T-helper 17 cell (primary cell): ENCODE measurements at regions not wholly inside any gene's neighbourhood (a gene's known extent, or its start where the extent isn't known, plus 50 kb on each side); places are given as distances from the start of the nearest gene placed in this dataset.

Source experiments
- ATAC-seq: fragments of 150-1000 bp; cut with Tn5 transposase; 2 replicates; pipeline ENCODE4 v1.10.0; 2021; ENCODE audit warnings: mild to moderate bottlenecking, moderate library complexity
- DNase-seq, 3 donors: peaks; one replicate each; pipeline versions ENCODE4 v3.0.0 to v3.0.0-alpha.2; 2020 to 2021
- H3K9me3 ChIP-seq: one replicate; pipeline ENCODE4 v1.7.0; 2013; ENCODE audit warnings: low read length, mild to moderate bottlenecking; ENCODE audit not compliant: control insufficient read depth, poor library complexity, severe bottlenecking
- H3K27ac Mint-ChIP-seq: one replicate; pipeline ENCODE4 v1.8.0; 2022; ENCODE audit warnings: mild to moderate bottlenecking, moderate library complexity, mixed read lengths
- H3K27me3 Mint-ChIP-seq: one replicate; pipeline ENCODE4 v1.8.0; 2022; ENCODE audit warnings: mixed read lengths
- H3K36me3 Mint-ChIP-seq: one replicate; pipeline ENCODE4 v1.8.0; 2022; ENCODE audit warnings: low read depth, mixed read lengths
- H3K4me1 Mint-ChIP-seq: one replicate; pipeline ENCODE4 v1.8.0; 2022; ENCODE audit warnings: mild to moderate bottlenecking, mixed read lengths
- H3K4me3 Mint-ChIP-seq: one replicate; pipeline ENCODE4 v1.8.0; 2022; ENCODE audit warnings: mild to moderate bottlenecking, moderate library complexity, mixed read lengths

DNA sequence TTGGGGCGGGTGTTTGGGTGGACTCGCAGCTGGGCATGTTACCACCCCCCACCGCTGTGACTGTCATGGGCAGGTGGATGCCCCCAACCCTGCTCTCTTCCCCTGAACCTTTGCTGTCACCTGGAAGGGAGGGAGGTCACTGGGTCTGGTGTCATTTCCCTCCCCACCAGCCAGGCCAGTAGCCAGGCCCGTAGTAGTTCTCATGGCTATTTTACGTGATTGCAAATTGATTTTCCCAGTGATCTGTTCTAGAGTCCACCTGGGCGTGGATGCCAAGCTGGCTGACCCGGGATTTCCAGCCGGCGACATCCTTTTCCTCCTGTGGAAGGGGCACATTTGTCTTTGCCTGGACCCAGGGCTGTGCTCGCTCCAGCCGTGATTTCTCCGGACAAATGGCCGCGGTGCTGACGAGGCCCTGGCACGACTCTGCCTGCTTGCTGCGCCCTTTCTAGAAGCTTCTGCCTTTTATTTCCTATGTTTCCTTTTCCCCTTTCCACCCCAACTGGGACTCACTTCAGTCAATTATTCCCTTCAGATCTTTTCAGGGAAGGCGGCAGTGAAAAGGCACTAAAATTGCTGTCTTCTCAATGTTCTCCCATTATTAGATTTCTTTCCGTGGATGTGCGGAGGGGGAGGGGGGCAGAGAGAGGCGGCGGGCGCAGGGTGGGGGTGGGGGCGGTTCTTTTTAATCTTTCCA, 226.9 kb upstream of the CIBAR2 start:
- H3K27ac Mint-ChIP-seq = no peak overlapping the region
- H3K27me3 Mint-ChIP-seq = peaks cover 46% of the 10 kb centered on the region
- H3K4me1 Mint-ChIP-seq = peaks cover 13% of the 10 kb centered on the region

DNA sequence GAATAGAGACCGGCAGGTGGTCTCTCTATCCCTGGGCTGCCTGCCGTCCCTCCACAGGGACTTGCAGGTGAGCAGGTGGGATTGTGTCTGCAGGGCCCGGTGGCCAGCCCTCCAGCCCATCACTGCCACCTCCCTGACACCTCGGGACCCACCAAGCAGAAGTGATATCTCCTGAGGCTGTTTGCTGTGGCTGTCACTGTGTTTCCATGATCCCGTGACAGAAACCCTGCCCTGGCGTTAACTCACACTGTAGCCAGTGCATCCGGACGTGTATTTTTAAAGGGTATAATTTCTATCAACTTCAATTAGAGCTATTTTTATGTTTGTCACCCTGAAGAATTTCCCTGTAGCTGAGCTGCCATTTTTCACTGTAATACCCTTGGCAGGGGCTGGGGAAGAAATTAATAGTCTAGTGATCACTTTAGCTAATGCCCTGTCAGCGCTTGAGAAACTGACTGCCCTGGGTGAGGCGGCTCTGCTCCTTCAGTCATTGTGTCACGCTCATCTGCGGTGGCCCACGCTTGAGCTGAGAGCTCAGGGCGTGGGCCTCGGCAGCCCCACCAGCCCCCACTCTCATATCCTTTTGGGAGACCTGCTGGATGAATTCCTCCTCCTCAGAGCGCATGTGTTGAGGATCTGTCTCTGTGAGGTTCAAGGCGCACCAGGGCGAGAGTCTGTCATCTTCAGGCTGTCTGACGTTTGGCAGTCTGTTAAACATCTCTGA, 229.9 kb upstream of the CIBAR2 start:
- H3K9me3 ChIP-seq = no peaks in the 10 kb centered on the region
- Mint-ChIP-seq H3K4me3 (no peak overlapping the region), H3K36me3 (no peaks in the 10 kb centered on the region), H3K4me1 (peaks cover 2% of the 10 kb centered on the region), H3K27ac (no peak overlapping the region), H3K27me3 (peaks cover 33% of the 10 kb centered on the region)
- DNase-seq (no peak), ATAC-seq (no peak)

More for the DNA sequence above, 226.9 kb upstream of the CIBAR2 start:
- no peak for ATAC-seq
- DNase-seq = no peak
- H3K9me3 ChIP-seq = no peaks in the 10 kb centered on the region
- no peak overlapping the region for H3K4me3 Mint-ChIP-seq
- H3K36me3 Mint-ChIP-seq = no peaks in the 10 kb centered on the region

DNA sequence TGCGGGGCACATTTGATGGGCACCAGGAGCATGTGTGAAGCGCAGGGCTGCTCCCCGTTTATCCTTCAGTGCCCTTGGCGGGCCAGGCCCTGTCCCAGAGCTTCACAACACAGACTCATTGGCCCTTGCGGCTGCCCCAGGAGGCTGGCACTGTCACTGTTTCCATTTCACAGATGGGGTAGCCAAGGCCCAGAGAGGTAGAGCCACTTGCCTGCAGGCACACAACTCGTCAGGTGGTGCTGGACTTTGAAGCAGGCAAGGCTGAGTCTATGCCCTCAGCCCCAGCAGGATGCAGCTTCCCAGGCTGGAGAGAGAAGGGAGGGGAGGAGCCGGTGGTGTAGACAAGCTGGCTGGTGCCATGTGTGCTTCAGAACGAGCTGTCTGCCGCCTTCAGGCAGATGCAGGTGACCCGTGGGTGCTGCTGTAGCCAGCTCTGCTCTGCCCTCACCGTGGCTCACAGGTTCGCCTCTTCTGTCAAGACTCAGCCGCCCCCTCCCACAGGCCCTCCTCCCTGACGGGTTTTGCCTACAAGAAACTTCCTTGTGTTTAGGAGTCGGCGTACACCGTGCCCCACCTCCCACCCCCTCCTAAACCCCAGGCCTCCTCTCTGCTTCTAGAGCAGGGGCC, 232.3 kb upstream of the CIBAR2 start:
- Mint-ChIP-seq H3K27me3 (peaks cover 19% of the 10 kb centered on the region), H3K4me1 (peaks cover 2% of the 10 kb centered on the region), H3K36me3 (no peaks in the 10 kb centered on the region), H3K4me3 (no peak overlapping the region), H3K27ac (no peak overlapping the region)
- DNase-seq (no peak), ATAC-seq (no peak)
- H3K9me3 ChIP-seq = no peaks in the 10 kb centered on the region

DNA sequence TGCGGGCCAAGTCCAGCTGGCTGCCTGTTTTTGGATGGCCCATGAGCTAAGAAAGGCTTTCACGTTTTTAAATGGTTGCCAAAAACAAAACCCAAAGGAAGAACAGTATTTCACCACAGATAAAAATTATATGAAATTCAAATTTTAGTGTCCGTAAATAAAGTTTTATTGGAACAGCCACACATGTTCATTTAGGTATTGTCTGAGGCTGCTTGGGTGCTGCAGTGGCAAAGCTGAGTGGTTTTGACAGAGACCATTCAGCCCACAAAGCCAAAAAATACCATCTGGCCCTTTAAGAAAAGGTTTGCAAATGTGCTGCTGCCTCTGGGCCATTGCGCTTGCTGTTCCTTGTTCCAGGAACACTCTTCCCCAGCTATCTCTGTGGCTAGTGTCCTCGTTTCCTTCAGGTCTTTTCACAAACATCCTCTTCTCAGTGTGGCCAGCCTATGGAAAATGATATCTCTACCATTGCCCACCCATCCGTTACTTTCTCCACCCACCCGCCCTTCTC, 232.9 kb upstream of the CIBAR2 start:
- H3K27ac Mint-ChIP-seq = no peak overlapping the region
- H3K9me3 ChIP-seq = no peaks in the 10 kb centered on the region

DNA sequence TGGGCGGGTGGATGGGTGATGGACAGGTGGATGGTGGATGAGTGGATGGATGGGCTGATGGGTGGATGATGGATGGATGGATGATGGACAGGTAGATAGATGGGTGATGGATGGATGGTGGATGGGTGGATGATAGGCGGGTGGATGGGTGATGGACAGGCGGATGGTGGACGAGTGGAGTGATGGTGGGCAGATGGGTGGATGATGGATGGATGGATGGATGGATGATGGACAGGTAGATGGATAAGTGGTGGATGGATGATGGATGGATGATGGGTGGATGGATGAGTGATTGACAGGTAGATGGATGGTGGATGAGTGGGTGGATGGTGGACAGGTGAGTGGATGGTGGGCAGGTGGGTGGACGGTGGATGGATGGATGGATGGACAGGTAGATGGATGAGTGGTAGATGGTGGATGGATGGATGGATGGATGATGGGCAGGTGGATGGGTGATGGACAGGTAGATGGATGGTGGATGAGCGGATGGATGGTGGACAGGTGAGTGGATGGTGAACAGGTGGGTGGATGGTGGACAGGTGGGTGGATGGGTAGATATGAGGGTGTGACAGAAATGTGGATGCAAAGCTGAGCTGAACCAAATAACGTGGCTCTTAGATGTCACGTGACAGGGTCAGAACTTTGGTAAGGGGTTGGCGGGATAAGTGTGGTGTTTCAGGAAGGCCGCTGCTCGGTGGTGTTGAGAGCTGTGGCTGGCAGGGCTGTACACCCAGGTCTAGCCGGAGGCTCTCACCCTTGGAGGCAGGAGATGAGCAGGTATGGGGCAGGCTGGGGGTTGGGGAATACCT, 234.3 kb upstream of the CIBAR2 start:
- DNase-seq (no peak), ATAC-seq (no peak)
- Mint-ChIP-seq H3K27me3 (peaks cover 15% of the 10 kb centered on the region), H3K36me3 (no peaks in the 10 kb centered on the region), H3K4me1 (peaks cover 2% of the 10 kb centered on the region), H3K27ac (no peak overlapping the region), H3K4me3 (no peak overlapping the region)
- H3K9me3 ChIP-seq = no peaks in the 10 kb centered on the region

More for the DNA sequence above, 232.9 kb upstream of the CIBAR2 start:
- DNase-seq = no peak
- Mint-ChIP-seq H3K4me1 (peaks cover 2% of the 10 kb centered on the region), H3K4me3 (no peak overlapping the region), H3K36me3 (no peaks in the 10 kb centered on the region), H3K27me3 (peaks cover 15% of the 10 kb centered on the region)
- no peak for ATAC-seq

DNA sequence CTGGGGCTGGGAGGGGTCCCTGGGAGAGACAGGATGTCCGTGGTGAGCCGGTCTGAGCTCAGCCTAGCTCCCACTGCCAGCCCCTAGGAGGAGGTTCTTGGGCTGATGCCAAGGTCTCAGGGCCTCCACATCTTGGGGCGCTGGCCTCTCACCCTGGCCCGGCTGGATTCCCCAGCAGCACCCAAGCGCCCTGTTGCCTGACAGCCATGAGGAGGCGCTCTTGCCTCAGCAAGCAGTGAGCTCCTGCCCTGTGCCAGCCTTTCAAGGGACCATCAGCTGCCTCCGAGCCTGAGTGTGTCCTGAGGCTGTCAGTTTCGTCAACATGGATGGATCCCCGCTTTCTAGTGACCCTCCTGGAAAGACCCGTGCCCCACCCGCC, 234.9 kb upstream of the CIBAR2 start:
- no peaks in the 10 kb centered on the region for H3K9me3 ChIP-seq
- H3K27me3 Mint-ChIP-seq = peaks cover 10% of the 10 kb centered on the region
- H3K4me3 Mint-ChIP-seq = no peak overlapping the region
- peaks cover 2% of the 10 kb centered on the region for H3K4me1 Mint-ChIP-seq
- H3K36me3 Mint-ChIP-seq = no peaks in the 10 kb centered on the region
- no peak overlapping the region for H3K27ac Mint-ChIP-seq
- ATAC-seq (no peak), DNase-seq (no peak)

DNA sequence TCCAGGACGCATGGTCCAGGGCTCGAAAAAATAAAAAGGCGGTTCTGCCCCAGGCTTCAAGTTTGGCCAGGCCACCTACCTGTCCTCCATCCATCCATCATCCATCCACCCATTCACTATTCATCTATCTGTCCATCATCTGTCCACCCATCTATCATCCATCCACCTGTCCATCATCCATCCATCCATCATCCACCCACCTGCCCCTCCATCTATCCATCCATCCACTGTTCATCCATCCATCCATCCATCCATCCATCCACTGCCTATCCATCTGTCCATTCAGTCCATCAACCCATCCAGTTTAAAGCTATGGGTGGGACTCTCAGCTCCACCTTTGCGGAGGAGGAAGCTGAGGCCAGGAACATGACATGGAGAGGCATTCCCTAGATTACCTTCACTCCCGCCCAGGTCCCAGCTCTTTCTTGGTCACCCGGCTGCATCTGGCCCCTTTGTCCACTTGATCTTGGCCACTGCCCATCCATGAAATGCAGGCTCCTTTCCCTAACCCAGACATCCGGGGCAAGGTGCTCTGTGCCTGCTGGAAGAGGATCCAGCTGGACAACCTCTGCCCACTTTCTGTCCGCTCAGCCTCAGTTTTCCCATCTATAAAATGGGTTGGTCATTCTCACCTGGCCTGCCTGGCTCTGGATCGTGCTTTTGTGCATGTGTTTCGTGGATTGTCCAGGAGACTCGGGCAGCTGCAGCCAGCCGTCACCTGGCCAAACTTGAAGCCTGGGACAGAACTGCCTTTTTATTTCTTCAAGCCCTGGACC, 236.0 kb upstream of the CIBAR2 start:
- Mint-ChIP-seq H3K4me1 (peaks cover 2% of the 10 kb centered on the region), H3K27me3 (peaks cover 6% of the 10 kb centered on the region), H3K36me3 (no peaks in the 10 kb centered on the region), H3K27ac (no peak overlapping the region), H3K4me3 (no peak overlapping the region)
- DNase-seq (no peak), ATAC-seq (no peak)
- no peaks in the 10 kb centered on the region for H3K9me3 ChIP-seq

DNA sequence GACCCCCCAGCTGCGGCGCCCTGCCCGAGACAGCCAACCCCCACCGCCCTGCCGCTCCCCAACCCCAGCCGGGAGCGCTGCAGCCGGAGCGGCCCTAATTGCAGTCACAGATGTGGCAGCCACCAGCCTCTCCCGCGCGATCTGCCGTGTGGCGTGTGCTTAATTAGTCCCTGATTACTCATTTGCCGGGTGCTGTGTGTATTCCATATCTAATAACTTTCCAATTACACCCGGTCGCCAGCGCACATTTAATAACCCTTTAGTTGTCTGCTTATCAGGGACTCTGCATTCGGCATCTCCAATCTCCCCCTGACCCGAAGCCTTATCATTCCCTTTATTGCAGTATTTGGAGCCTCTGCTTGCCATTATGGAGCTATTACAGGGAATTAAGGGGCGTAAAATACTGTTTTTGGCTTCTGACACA, 236.7 kb upstream of the CIBAR2 start:
- Mint-ChIP-seq H3K4me3 (no peak overlapping the region), H3K27me3 (peaks cover 4% of the 10 kb centered on the region), H3K4me1 (peaks cover 2% of the 10 kb centered on the region), H3K27ac (no peak overlapping the region), H3K36me3 (no peaks in the 10 kb centered on the region)
- no peaks in the 10 kb centered on the region for H3K9me3 ChIP-seq
- no peak for DNase-seq
- no peak for ATAC-seq

DNA sequence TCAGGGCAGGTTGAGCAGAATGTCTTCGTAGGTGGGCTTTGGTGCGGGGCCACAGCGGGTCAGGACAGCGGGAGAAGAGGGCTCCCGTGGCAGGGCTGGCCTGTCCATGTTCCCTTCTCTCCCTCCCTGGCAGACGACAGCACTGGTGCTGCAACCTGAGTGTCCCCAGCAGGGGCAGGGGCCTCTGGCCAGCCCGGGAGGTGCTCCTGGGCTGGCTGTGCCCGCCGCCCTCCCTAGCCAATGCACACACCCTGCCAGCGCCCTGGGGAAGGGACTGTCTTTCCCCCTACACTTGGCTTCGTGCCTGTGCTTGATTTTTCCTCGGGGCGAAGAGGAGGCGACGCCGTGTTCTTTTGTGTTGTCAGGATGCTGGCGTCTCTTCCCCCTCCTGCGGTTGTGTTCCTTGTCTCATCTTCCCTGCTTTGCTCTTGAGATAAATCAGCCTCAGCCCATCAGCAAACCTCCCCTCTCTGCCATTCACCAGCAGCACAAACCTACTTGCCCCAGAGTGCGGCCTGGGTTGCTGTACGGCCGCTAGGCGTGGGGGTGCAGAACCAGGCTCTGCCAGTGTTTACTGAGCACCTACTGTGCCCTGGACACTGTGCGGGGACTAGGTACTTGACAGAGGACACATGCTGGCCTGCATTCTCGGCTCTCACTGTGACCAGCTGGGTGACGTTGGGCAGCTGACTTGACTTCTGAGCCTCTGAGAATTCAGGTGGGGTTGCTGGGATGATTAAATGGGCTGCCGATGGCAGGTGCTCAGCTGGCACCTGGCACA, 237.3 kb upstream of the CIBAR2 start:
- Mint-ChIP-seq H3K4me3 (no peak overlapping the region), H3K4me1 (peaks cover 2% of the 10 kb centered on the region), H3K27me3 (no peaks in the 10 kb centered on the region), H3K27ac (no peak overlapping the region), H3K36me3 (no peaks in the 10 kb centered on the region)
- DNase-seq (no peak), ATAC-seq (no peak)
- H3K9me3 ChIP-seq = no peaks in the 10 kb centered on the region

DNA sequence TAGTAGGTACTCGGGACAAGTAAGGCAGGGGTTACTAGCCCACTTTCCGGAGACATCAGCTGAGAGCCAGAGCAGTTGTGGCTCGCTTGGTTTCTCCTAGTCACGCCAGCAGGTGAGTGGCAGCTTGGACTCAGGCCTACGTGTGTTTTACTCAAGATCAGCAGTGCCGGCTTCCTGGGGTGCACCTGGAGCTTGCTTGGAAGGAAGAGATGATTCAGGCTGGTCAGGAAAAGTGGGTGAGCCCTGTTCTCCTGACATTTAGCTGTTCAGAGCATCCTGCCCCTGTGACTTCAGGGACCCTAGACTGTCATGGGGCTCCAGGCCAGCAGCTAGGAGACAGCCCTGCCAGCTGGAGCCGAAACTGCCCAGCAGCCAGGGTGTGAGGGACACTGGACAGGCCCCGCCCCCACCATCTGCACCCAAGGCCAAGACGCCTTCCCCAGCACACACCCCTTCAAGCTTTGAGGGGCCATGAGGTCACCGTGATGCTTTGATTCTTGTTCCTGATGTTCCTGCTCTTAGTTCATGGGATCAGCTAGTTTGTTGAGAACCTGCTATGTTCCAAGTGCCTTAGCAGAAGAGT, 238.0 kb upstream of the CIBAR2 start:
- ATAC-seq = no peak
- Mint-ChIP-seq H3K4me1 (peaks cover 2% of the 10 kb centered on the region), H3K27ac (no peak overlapping the region), H3K36me3 (no peaks in the 10 kb centered on the region), H3K4me3 (no peak overlapping the region), H3K27me3 (no peaks in the 10 kb centered on the region)
- no peak for DNase-seq
- no peaks in the 10 kb centered on the region for H3K9me3 ChIP-seq

DNA sequence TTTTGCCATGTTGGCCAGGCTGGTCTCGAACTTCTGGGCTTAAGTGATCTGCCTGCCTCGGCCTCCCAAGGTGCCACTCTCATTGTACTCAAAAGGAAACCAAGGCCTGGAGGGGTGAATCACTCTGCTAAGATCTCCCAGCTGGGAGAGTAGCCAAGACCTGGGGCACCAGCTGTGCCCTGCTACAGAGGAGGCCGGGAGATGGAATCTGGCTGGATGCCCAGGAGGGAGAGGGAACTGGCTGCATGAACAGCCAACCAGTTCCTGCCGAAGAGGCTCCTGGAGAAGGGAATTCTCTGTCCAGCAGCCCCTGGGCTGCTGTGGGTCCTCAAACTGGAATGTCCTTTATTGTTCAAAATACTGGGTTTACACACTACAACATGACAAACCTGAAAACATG, 238.7 kb upstream of the CIBAR2 start:
- Mint-ChIP-seq H3K4me1 (peaks cover 2% of the 10 kb centered on the region), H3K27ac (no peak overlapping the region), H3K27me3 (no peaks in the 10 kb centered on the region), H3K36me3 (no peaks in the 10 kb centered on the region), H3K4me3 (no peak overlapping the region)
- H3K9me3 ChIP-seq = no peaks in the 10 kb centered on the region
- DNase-seq (no peak), ATAC-seq (no peak)

DNA sequence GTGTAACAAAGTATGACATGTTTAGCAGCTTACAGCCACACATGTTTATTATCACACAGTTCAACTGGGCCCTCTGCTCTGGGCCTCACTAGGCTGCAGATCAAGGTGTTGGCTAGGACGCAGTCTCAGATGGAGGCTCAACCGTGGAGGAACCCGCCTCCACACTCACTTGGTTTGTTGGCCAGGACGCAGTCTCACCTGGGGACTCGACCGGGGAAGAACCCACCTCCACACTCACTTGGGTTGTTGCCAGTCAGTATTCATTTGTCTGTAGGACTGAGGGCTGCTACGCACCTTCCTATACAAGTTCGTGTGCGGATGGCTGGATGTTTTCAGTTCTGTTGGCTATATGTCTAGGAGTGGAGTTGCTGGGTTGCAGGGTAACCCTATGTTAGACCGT, 240.7 kb upstream of the CIBAR2 start:
- ATAC-seq (no peak), DNase-seq (no peak)
- no peak overlapping the region for H3K4me3 Mint-ChIP-seq
- no peaks in the 10 kb centered on the region for H3K36me3 Mint-ChIP-seq
- H3K9me3 ChIP-seq = no peaks in the 10 kb centered on the region
- no peak overlapping the region for H3K27ac Mint-ChIP-seq
- peaks cover 1% of the 10 kb centered on the region for H3K4me1 Mint-ChIP-seq
- H3K27me3 Mint-ChIP-seq = peaks cover 5% of the 10 kb centered on the region
